IMR-90 (cell line): ENCODE measurements at regions not wholly inside any gene's neighbourhood (a gene's known extent, or its start where the extent isn't known, plus 50 kb on each side); places are given as distances from the start of the nearest gene placed in this dataset.

Experiments
- ATAC-seq: fragments of 200-7000 bp; cut with Tn5 transposase; 2 replicates; pipeline ENCODE4 v1.9.1; 2020; ENCODE audit warnings: low read depth, mild to moderate bottlenecking, moderate library complexity
- BruUV-seq: library from RNA; stranded (reverse); fragments of 400-500 nt; replicated peaks from 2 replicates; lab custom pipeline; 2021; lab: Mats Ljungman, UMichigan
- CTCF ChIA-PET: fragments of 300-600 bp; formaldehyde crosslinking; extraction: SDS; loops from one replicate; lab custom pipeline; 2021; ENCODE audit warnings: antibody characterized with exemption; lab: Yijun Ruan, JAX
- POLR2A ChIA-PET: fragments of 300-600 bp; sonication (Branson Sonifier 250); formaldehyde crosslinking; loops from one replicate; lab custom pipeline; 2022; ENCODE audit warnings: antibody characterized with exemption; ENCODE audit not compliant: unreplicated experiment; lab: Charles Lee
- DNase-seq: peaks from one replicate; pipeline ENCODE4 v3.0.0; 2013
- H2AFZ ChIP-seq: replicated peaks from 2 replicates; pipeline ENCODE3; 2013; ENCODE audit warnings: low read length, mild to moderate bottlenecking; ENCODE audit not compliant: poor library complexity
- H2AK5ac ChIP-seq: 2 replicates; pipeline ENCODE4 v1.6.1; 2013; ENCODE audit warnings: low read depth, low read length, inconsistent platforms
- H2AK9ac ChIP-seq: replicated peaks from 2 replicates; pipeline ENCODE3; 2013; ENCODE audit warnings: mild to moderate bottlenecking, low read depth, low read length, moderate library complexity; ENCODE audit not compliant: poor library complexity
- H2BK120ac ChIP-seq: 2 replicates; pipeline ENCODE4 v1.6.1; 2013; ENCODE audit warnings: low read depth, low read length, inconsistent platforms
- H2BK15ac ChIP-seq: 3 replicates; pipeline ENCODE4 v1.6.1; 2013; ENCODE audit warnings: low read depth, low read length, inconsistent platforms
- H2BK20ac ChIP-seq: 2 replicates; pipeline ENCODE4 v1.6.1; 2013; ENCODE audit warnings: low read depth, mild to moderate bottlenecking, inconsistent platforms, low read length, moderate library complexity
- H2BK5ac ChIP-seq: 2 replicates; pipeline ENCODE4 v1.6.1; 2013; ENCODE audit warnings: mild to moderate bottlenecking, low read depth, low read length, inconsistent platforms; ENCODE audit not compliant: poor library complexity, severe bottlenecking
- H3K14ac ChIP-seq: replicated peaks from 2 replicates; pipeline ENCODE4 v1.6.1; 2013; ENCODE audit warnings: low read depth, low read length, inconsistent platforms
- H3K18ac ChIP-seq: 2 replicates; pipeline ENCODE4 v1.6.1; 2013; ENCODE audit warnings: low read depth, low read length, control low read depth
- H3K23ac ChIP-seq: 2 replicates; pipeline ENCODE4 v1.6.1; 2013; ENCODE audit warnings: low read depth, low read length, inconsistent platforms
- H3K27ac ChIP-seq: 2 replicates; pipeline ENCODE4 v1.5.1; 2013; ENCODE audit warnings: mild to moderate bottlenecking, control low read depth, low read length; ENCODE audit not compliant: insufficient read depth
- H3K27me3 ChIP-seq: 2 replicates; pipeline ENCODE4 v1.6.1; 2013; ENCODE audit warnings: low read length; ENCODE audit not compliant: control insufficient read depth, insufficient read depth
- H3K36me3 ChIP-seq: 2 replicates; pipeline ENCODE4 v1.6.1; 2013; ENCODE audit warnings: low read length, mixed read lengths; ENCODE audit not compliant: control insufficient read depth, insufficient read depth
- H3K4ac ChIP-seq: 2 replicates; pipeline ENCODE4 v1.6.1; 2013; ENCODE audit warnings: low read depth, low read length, inconsistent platforms
- H3K4me1 ChIP-seq: 2 replicates; pipeline ENCODE4 v1.6.1; 2013; ENCODE audit warnings: low read length, mixed read lengths; ENCODE audit not compliant: control insufficient read depth, insufficient read depth
- H3K4me2 ChIP-seq: 2 replicates; pipeline ENCODE4 v1.6.1; 2013; ENCODE audit warnings: low read depth, mild to moderate bottlenecking, control low read depth, low read length, moderate library complexity
- H3K4me3 ChIP-seq: 2 replicates; pipeline ENCODE4 v1.5.1; 2013; ENCODE audit warnings: low read depth, mild to moderate bottlenecking, control low read depth, low read length, moderate library complexity; ENCODE audit not compliant: insufficient read depth
- H3K56ac ChIP-seq: 2 replicates; pipeline ENCODE4 v1.6.1; 2013; ENCODE audit warnings: low read length, inconsistent platforms; ENCODE audit not compliant: insufficient read depth; ENCODE audit errors: extremely low read depth
- H3K79me1 ChIP-seq, 2 experiments: 2 replicates each; pipeline ENCODE4 v1.6.1; 2013; ENCODE audit warnings: low read length in 2 of 2, inconsistent platforms in 1 of 2, low read depth in 1 of 2
- H3K9ac ChIP-seq: 2 replicates; pipeline ENCODE4 v1.6.1; 2013; ENCODE audit warnings: low read depth, low read length, control low read depth
- H3K9me1 ChIP-seq: 2 replicates; pipeline ENCODE4 v1.6.1; 2013; ENCODE audit warnings: low read length, inconsistent platforms; ENCODE audit not compliant: insufficient read depth
- H3K9me3 ChIP-seq: 2 replicates; pipeline ENCODE4 v1.6.1; 2013; ENCODE audit warnings: low read length; ENCODE audit not compliant: control insufficient read depth, insufficient read depth
- H4K20me1 ChIP-seq: 2 replicates; pipeline ENCODE4 v1.6.1; 2013; ENCODE audit warnings: low read length, inconsistent platforms; ENCODE audit not compliant: insufficient read depth
- H4K5ac ChIP-seq: 2 replicates; pipeline ENCODE4 v1.6.1; 2013; ENCODE audit warnings: mild to moderate bottlenecking, low read depth, low read length, control low read depth
- H4K8ac ChIP-seq, 2 experiments: 2 replicates each; pipeline ENCODE4 v1.6.1; 2013; ENCODE audit warnings: low read depth in 2 of 2, low read length in 2 of 2, control low read depth in 1 of 2, inconsistent platforms in 1 of 2
- H4K91ac ChIP-seq: 2 replicates; pipeline ENCODE4 v1.6.1; 2013; ENCODE audit warnings: low read depth, low read length, inconsistent platforms; ENCODE audit not compliant: insufficient read depth
- BHLHE40 ChIP-seq: fragments of 150-350 bp; IDR thresholded peaks from 2 replicates; pipeline ENCODE4 v1.6.1; 2016; ENCODE audit warnings: mild to moderate bottlenecking, low read depth, low read length
- CEBPB ChIP-seq: IDR thresholded peaks from 2 replicates; pipeline ENCODE4 v1.6.1; 2012; ENCODE audit warnings: low read depth, low read length, improper control_type of control experiment
- CHD1 ChIP-seq: IDR thresholded peaks from 2 replicates; pipeline ENCODE4 v1.6.1; 2012; ENCODE audit warnings: low read depth, low read length, improper control_type of control experiment
- CTCF ChIP-seq: conservative IDR thresholded peaks from 2 replicates; pipeline ENCODE4 v1.5.1; 2012; ENCODE audit warnings: mild to moderate bottlenecking, low read depth, low read length, improper control_type of control experiment
- ELK1 ChIP-seq: fragments of 150-350 bp; IDR thresholded peaks from 2 replicates; pipeline ENCODE4 v1.6.1; 2016; ENCODE audit warnings: low read depth, mild to moderate bottlenecking, low read length, moderate library complexity, borderline replicate concordance
- FOS ChIP-seq: fragments of 150-350 bp; IDR thresholded peaks from 2 replicates; pipeline ENCODE4 v1.6.1; 2016; ENCODE audit warnings: low read depth, low read length
- MAFK ChIP-seq: IDR thresholded peaks from 2 replicates; pipeline ENCODE4 v1.6.1; 2012; ENCODE audit warnings: low read depth, low read length, improper control_type of control experiment
- MAZ ChIP-seq: IDR thresholded peaks from 2 replicates; pipeline ENCODE4 v1.6.1; 2012; ENCODE audit warnings: low read depth, mild to moderate bottlenecking, low read length, improper control_type of control experiment, moderate library complexity, borderline replicate concordance
- MXI1 ChIP-seq: IDR thresholded peaks from 2 replicates; pipeline ENCODE4 v1.6.1; 2012; ENCODE audit warnings: low read depth, mild to moderate bottlenecking, low read length, moderate library complexity, borderline replicate concordance
- NFE2L2 ChIP-seq: fragments of 150-350 bp; IDR thresholded peaks from 2 replicates; pipeline ENCODE4 v1.6.1; 2016; ENCODE audit warnings: low read depth, mild to moderate bottlenecking, low read length
- POLR2A ChIP-seq: IDR thresholded peaks from 2 replicates; pipeline ENCODE4 v1.6.1; 2012; ENCODE audit warnings: mild to moderate bottlenecking, low read depth, low read length
- RAD21 ChIP-seq: IDR thresholded peaks from 2 replicates; pipeline ENCODE4 v1.6.1; 2012; ENCODE audit warnings: low read length, improper control_type of control experiment
- RCOR1 ChIP-seq: IDR thresholded peaks from 2 replicates; pipeline ENCODE4 v1.6.1; 2012; ENCODE audit warnings: mild to moderate bottlenecking, low read length, improper control_type of control experiment; ENCODE audit not compliant: insufficient replicate concordance
- RFX5 ChIP-seq: IDR thresholded peaks from 2 replicates; pipeline ENCODE4 v1.8.0; 2012; ENCODE audit warnings: low read depth, mild to moderate bottlenecking, low read length, moderate library complexity
- SMC3 ChIP-seq: fragments of 150-350 bp; IDR thresholded peaks from 2 replicates; pipeline ENCODE4 v1.6.1; 2016; ENCODE audit warnings: low read depth, mild to moderate bottlenecking, antibody characterized with exemption, low read length, moderate library complexity
- USF2 ChIP-seq: fragments of 150-350 bp; IDR thresholded peaks from 2 replicates; pipeline ENCODE4 v1.6.1; 2017; ENCODE audit warnings: mild to moderate bottlenecking, antibody characterized with exemption, low read length, low read depth
- WGBS, 2 experiments: methylation state at CpG; one replicate each; pipeline versions ENCODE4 v1.1.5 to v1.1.7; 2013; ENCODE audit warnings: missing lambda C conversion rate in 2 of 2; ENCODE audit not compliant: insufficient read length in 1 of 2; ENCODE audit errors: extremely low coverage in 2 of 2; 5-methylcytosine and 5-hydroxymethylcytosine counted together
- dilution Hi-C: fragments of 300-500 bp; cut with HindIII; formaldehyde crosslinking; loops from one replicate; pipeline ENCODE4 v1.14.3; 2018; ENCODE audit warnings: low sequenced_read_pairs; ENCODE audit not compliant: unreplicated experiment
- in situ Hi-C: fragments of 300-500 bp; cut with MboI; formaldehyde crosslinking; loops from 3 replicates; pipeline ENCODE4 v1.14.3; 2019; ENCODE audit warnings: low sequenced_read_pairs, inconsistent platforms, mixed read lengths
- intact Hi-C: fragments of 100-400 bp; cut with micrococcal nuclease; formaldehyde crosslinking; loops from 2 replicates; pipeline ENCODE4 v1.10.0; 2022

- ATAC-seq (no peak), DNase-seq (no peak)
- no peak overlapping the region for H2BK120ac ChIP-seq
- no peak overlapping the region for H3K18ac ChIP-seq
- ChIA-PET POLR2A (no interaction called here), CTCF (no interaction called here)
- H3K36me3 ChIP-seq = no peaks in the 10 kb centered on the region
- no peak overlapping the region for H3K23ac ChIP-seq
- H3K4me3 ChIP-seq = no peak overlapping the region
- H4K5ac ChIP-seq = no peak overlapping the region
- H3K9me1 ChIP-seq = no peaks in the 10 kb centered on the region; the same call in 1 of the 2 replicates
- WGBS, 2 experiments = 90% methylated on average over 4 of the region's 16 CpGs; no CpG with 5 or more reads in 1 of the 2 experiments
- H2AFZ ChIP-seq = peak overlapping the region; percentile 8
- H3K56ac ChIP-seq = no peak overlapping the region
- no peak overlapping the region for H3K4ac ChIP-seq
- no peaks in the 10 kb centered on the region for H3K9me3 ChIP-seq
- H3K79me1 ChIP-seq = no peaks in the 10 kb centered on the region
- H2BK5ac ChIP-seq = no peak overlapping the region
- intact Hi-C loops (no loop called here), dilution Hi-C loops (no loop called here), in situ Hi-C loops (no loop called here)
- no peak overlapping the region for H2BK20ac ChIP-seq
- no peak overlapping the region for H2AK5ac ChIP-seq
- H2AK9ac ChIP-seq = no peak overlapping the region
- H3K4me1 ChIP-seq = peaks cover 9% of the 10 kb centered on the region
- TF ChIP-seq NFE2L2 = no peak
- no peak for TF ChIP-seq ELK1
- TF ChIP-seq MXI1 = no peak
- no peak for TF ChIP-seq CTCF
- no peak for TF ChIP-seq CEBPB
- no peak for TF ChIP-seq USF2
- no peak for TF ChIP-seq BHLHE40
- TF ChIP-seq MAFK = no peak
- no peak for TF ChIP-seq RAD21
- no peak for TF ChIP-seq MAZ
- TF ChIP-seq SMC3 = no peak
- TF ChIP-seq RCOR1 = no peak
- TF ChIP-seq CHD1 = no peak
- no peak for TF ChIP-seq POLR2A
- TF ChIP-seq FOS = no peak
- TF ChIP-seq RFX5 = no peak
- H4K20me1 ChIP-seq = no peaks in the 10 kb centered on the region; the same call in 1 of the 2 replicates
- H2BK15ac ChIP-seq = no peak overlapping the region
- no peak overlapping the region for H3K14ac ChIP-seq
- H4K91ac ChIP-seq = no peak overlapping the region
- peaks cover 8% of the 10 kb centered on the region; the same call in 1 of the 2 replicates for H3K27me3 ChIP-seq
- no peak overlapping the region for H3K4me2 ChIP-seq
- no peak overlapping the region for H3K9ac ChIP-seq
- no peak overlapping the region for H4K8ac ChIP-seq
- no peak overlapping the region for H3K27ac ChIP-seq
- BruUV-seq = no TSS peak
Measured at GRCh38 chr18:79609841-79610281, 69.7 kb upstream of the CTDP1 start.
